Choroid plexus epithelial cell (primary cell): ENCODE measurements at regions not wholly inside any gene's neighbourhood (a gene's known extent, or its start where the extent isn't known, plus 50 kb on each side); places are given as distances from the start of the nearest gene placed in this dataset.

Source experiments
- DNase-seq: peaks from one replicate; pipeline ENCODE4 v3.0.0-alpha.2; 2010; ENCODE audit warnings: low read depth
- H3K4me3 ChIP-seq: 2 replicates; pipeline ENCODE4 v1.5.1; 2011; ENCODE audit warnings: low read depth, mild to moderate bottlenecking, control low read depth, low read length, moderate library complexity
- CTCF ChIP-seq: conservative IDR thresholded peaks from 2 replicates; pipeline ENCODE4 v1.5.1; 2011; ENCODE audit warnings: low read depth, mild to moderate bottlenecking, control low read depth, inconsistent platforms, low read length, moderate library complexity

- no peak overlapping the region for H3K4me3 ChIP-seq
- DNase-seq, result no peak
- TF ChIP-seq CTCF, result no peak
These were observed 198.8 kb downstream of the BARX2 start for GRCh38 chr11:129574431-129574830.

- no peak overlapping the region for H3K4me3 ChIP-seq
- TF ChIP-seq CTCF, result no peak
- DNase-seq, result no peak
These were observed 201.0 kb downstream of the BARX2 start for GRCh38 chr11:129576652-129577051.

- TF ChIP-seq CTCF, result no peak
- no peak overlapping the region for H3K4me3 ChIP-seq
- no peak for DNase-seq
These were observed 202.4 kb downstream of the BARX2 start for GRCh38 chr11:129578006-129578405.

GRCh38 chr11:129580278-129580677 lies 204.6 kb downstream of the BARX2 start:
- no peak overlapping the region for H3K4me3 ChIP-seq
- no peak for TF ChIP-seq CTCF
- no peak for DNase-seq

- TF ChIP-seq CTCF, result no peak
- no peak for DNase-seq
- no peak overlapping the region for H3K4me3 ChIP-seq
These were observed 208.7 kb downstream of the BARX2 start for GRCh38 chr11:129584316-129584715.

- DNase-seq, result no peak
- TF ChIP-seq CTCF, result no peak
These were observed 213.7 kb downstream of the BARX2 start for GRCh38 chr11:129589190-129589860.

GRCh38 chr11:129590030-129590752 lies 214.5 kb downstream of the BARX2 start:
- DNase-seq, result no peak
- no peak for TF ChIP-seq CTCF
- H3K4me3 ChIP-seq, result no peak overlapping the region

More at GRCh38 chr11:129589190-129589860, 213.7 kb downstream of the BARX2 start:
- H3K4me3 ChIP-seq, result no peak overlapping the region
